NCI-H187 treated with DMSO at 0.1 percent for 48 hours (cell line): ENCODE measurements at regions not wholly inside any gene's neighbourhood (a gene's known extent, or its start where the extent isn't known, plus 50 kb on each side); places are given as distances from the start of the nearest gene placed in this dataset.

Experiments used
- DNase-seq: peaks from one replicate; lab custom pipeline; 2025; lab: John Stamatoyannopoulos, UW

GRCh38 chr15:47568030-47568429 is 149.3 kb upstream of the SEMA6D start:
- DNase-seq = no peak

GRCh38 chr15:47570044-47570443 is 147.3 kb upstream of the SEMA6D start:
- DNase-seq = no peak

- no peak for DNase-seq
These were observed 146.9 kb upstream of the SEMA6D start for GRCh38 chr15:47570451-47570850.

DNA sequence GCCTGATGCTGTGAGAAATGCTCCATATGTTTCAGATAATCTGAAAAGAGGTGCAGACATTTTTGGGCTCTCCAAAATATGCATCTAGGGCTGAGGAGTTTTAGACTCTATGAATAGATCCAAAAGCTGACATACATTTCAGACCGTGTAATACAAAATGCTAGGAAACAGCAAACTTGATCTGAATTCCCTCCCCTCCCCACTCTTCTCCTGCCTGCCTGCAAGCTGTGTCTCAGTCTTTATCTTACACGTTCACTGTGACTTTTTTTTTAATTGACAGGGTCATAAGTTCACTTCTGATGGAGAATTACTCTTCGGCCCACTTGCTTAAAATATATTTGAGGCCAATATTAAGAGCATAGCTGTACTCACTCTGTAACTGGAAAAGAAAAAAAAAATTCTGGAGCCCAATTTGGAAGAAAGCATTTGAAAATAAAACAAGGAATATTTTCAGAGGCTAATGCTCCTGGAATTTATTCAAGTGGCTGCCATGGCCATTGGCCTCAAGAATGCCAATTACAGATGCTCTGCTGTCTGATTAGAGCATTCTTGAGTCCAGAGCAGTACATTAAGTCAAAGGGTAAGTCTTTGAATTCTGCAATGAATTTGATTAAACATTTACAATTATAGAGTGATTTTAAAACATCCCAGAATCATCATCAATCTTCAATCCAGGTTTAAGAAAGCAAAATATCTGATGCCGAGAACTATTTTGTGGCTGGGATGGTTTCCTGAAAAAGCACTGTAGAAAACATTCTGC is 146.2 kb upstream of the SEMA6D start:
- DNase-seq = no peak

DNA sequence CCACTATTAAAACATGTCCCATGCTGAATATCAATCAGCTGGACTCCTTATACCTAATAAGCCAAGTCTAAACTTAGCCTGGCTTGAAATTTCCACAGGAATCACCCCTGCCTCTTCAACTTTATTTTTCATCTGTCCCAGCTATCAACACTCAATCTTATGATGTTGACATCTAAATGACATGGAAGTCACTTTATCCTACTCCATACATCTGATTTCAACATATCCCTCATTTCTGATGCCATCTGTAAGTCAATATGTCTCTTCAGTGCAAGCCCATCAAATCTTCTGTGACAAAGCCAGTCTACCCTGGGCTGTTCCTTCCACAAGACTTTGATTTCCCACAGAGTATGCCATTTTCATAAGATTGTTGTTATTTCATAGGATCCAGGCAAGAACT is 143.6 kb upstream of the SEMA6D start:
- no peak for DNase-seq

DNA sequence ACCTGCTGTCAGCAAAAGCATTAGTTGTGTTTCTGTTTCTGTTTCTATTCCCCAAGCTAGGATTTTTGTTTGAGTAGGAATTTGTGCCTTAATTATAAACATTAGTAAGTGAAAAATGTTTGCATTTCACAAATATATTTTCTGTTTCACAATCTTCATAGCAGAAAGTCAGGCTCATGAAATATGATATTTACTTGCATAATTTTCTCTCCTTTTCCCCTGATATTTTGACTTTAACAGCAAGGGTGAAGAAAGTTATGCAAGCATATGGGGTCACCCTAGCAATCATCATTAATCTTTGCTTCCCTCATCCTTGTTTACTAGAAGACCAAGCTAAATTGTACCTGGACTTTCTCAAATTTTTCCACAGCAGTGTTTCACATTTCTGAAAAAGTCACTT is 140.3 kb upstream of the SEMA6D start:
- no peak for DNase-seq

DNA sequence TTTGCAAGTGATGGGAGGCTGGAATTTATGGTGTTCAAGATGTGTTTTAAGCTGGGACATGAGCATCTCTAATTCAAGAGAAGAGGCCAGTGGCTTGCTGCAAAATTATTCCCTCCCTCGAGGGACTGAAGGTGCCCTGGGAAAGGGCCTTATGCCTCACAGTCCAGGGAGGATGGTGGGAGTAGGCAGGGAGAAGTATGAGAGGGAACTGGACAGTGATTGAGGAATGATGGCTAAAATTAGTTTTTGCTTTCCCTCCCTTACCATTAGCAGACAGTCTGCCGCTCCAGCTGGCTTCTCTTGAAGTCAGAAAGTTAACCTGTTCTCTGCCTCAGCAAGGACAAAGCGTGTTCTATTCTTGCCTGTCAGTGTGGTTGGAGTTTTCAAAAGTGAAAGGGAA is 139.8 kb upstream of the SEMA6D start:
- no peak for DNase-seq

DNA sequence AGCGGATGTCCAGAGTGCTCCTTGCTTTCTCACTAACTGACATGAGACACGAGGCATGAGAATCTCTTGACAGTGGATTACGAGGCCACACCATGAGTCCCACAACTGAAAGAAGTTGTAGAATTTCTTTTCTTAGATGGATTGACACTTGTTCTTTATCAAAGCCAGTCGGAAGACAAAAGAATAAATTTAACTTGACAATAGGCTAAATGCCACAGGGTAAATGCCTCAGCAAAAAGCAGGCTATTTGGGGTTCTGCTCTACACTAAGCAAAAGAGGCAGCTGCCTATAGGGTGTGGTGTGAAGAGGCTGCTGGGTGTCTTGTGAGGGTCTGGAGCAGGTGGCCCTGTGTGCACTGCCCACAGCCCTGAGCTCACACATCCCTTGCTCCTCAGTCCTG is 135.1 kb upstream of the SEMA6D start:
- no peak for DNase-seq

DNA sequence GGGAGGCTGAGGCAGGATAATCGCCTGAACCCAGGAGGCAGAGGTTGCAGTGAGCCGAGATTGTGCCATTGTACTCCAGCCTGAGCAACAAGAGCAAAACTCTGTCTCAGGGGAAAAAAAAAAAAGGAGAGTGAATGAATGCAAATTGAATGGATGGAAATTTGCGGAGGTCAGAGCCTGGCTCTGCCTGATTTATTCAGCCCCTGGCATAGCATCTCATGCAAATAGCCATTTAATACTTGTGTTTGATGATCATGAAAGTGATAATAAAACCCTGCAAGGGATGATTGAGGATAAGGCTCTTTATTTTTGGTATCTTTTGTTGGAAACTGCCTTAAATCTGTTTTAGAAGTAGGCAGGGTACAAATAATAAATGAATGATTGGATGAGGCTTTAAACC is 133.0 kb upstream of the SEMA6D start:
- DNase-seq = no peak

GRCh38 chr15:47586653-47587224 is 130.6 kb upstream of the SEMA6D start:
- peak; percentile 66 for DNase-seq

GRCh38 chr15:47587940-47588802 is 129.1 kb upstream of the SEMA6D start:
- DNase-seq = no peak

DNA sequence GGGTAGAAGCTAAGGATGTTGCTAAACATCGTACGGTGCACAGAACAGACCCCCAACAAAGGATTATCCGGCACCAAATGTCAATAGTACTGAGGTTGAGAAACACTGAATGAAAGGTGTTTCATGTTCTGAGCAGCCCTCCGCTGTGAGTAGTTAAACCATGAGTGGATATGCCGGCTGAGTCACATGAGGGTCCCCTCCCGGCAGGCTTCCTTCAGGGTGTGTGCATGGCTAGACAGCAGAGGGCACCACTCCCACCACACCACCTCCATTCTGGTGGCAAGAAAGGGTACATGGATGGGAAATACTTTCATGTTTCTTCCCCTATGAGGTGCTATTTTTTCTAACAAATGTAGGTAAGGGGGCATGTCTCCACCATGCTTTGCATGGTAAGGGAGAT is 128.3 kb upstream of the SEMA6D start:
- DNase-seq = no peak

DNA sequence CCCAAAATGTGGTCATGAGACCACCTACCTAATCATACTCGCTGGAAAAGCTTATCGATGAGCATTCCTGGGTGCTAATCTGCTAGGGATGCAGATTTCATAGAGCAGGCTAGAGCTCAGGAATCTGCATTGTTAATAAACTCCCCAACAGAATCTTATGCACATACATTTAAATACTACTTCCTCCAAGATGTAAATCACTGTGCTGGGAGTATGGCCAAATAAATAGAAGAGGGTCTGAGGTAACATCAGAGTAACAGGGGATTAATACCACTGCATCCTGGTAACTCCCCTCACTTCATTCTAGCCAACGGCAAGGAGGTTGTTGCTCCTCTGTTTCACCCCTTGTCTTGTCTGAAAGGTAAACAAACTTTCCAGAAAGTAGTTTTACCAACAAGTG is 118.3 kb upstream of the SEMA6D start:
- DNase-seq = no peak

GRCh38 chr15:47599806-47600205 is 117.5 kb upstream of the SEMA6D start:
- no peak for DNase-seq

GRCh38 chr15:47602121-47602520 is 115.2 kb upstream of the SEMA6D start:
- DNase-seq = no peak

- DNase-seq = no peak
These were observed 114.3 kb upstream of the SEMA6D start for GRCh38 chr15:47603026-47603425.

DNA sequence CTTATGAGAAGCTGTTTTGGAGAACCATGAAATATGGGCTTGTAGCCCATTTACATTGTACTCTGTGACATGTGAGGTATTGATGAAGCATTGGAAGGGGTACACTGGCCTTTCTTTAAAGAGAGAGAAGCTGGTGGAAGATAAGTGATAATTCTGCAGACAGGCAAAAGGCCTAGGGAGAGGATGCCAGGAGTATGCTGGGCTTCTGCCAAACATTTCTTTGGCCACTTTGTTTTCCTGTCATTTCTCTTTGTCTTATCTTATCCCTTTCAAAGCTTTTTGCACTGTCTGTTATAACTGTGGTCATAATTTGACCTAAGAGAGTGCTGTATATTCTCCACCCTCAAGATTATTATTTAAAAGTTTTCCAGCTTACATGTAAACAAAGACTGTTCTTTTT is 109.6 kb upstream of the SEMA6D start:
- no peak for DNase-seq

GRCh38 chr15:47609693-47610092 is 107.6 kb upstream of the SEMA6D start:
- no peak for DNase-seq

DNA sequence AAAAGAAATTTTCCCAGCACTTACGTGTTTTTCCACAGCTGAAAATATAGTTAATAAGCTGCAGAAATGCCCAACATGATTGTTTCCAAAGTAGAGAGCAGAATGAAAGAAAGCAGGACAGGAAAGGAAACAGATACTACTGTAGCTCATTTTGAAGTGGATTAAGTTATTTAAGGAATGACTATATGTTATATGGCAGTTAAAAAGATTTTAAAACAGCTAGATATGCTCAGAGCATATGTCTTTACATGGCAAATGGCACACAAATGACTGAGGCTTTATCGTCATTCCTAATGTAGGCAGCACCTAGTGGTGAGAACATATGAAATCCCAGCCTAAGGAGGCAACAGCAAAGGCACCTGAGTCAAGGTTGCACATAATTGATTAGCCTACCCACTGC is 106.6 kb upstream of the SEMA6D start:
- no peak for DNase-seq

- DNase-seq = no peak
These were observed 102.8 kb upstream of the SEMA6D start for GRCh38 chr15:47614360-47615011.

- DNase-seq = no peak
These were observed 100.4 kb upstream of the SEMA6D start for GRCh38 chr15:47616876-47617275.

- DNase-seq = no peak
These were observed 99.1 kb upstream of the SEMA6D start for GRCh38 chr15:47618241-47618640.
